Type B pancreatic cell (in vitro differentiated cells): ENCODE measurements at regions not wholly inside any gene's neighbourhood (a gene's known extent, or its start where the extent isn't known, plus 50 kb on each side); places are given as distances from the start of the nearest gene placed in this dataset.

Source experiments
- DNase-seq: peaks from one replicate; pipeline ENCODE4 v3.0.0; 2021; ENCODE audit warnings: mixed read lengths; ENCODE audit not compliant: unreplicated experiment; ENCODE audit errors: extremely low spot score
- H3K27ac Mint-ChIP-seq: 2 replicates; pipeline ENCODE4 v1.8.0; 2021; ENCODE audit warnings: mild to moderate bottlenecking, mixed read lengths
- H3K27me3 Mint-ChIP-seq: 2 replicates; pipeline ENCODE4 v1.8.0; 2021; ENCODE audit warnings: mixed read lengths
- H3K36me3 Mint-ChIP-seq: 2 replicates; pipeline ENCODE4 v1.8.0; 2021; ENCODE audit warnings: mixed read lengths
- H3K4me1 Mint-ChIP-seq: one replicate; pipeline ENCODE4 v1.8.0; 2021; ENCODE audit warnings: mixed read lengths; ENCODE audit not compliant: unreplicated experiment
- H3K4me3 Mint-ChIP-seq: 2 replicates; pipeline ENCODE4 v1.8.0; 2021; ENCODE audit warnings: mild to moderate bottlenecking, mixed read lengths
- H3K9me3 Mint-ChIP-seq: 2 replicates; pipeline ENCODE4 v1.8.0; 2021; ENCODE audit warnings: mixed read lengths
- CTCF ChIP-seq: fragments of 200-600 bp; sonication (generic); conservative IDR thresholded peaks from 2 replicates; pipeline ENCODE4 v1.5.0; 2021; ENCODE audit warnings: antibody characterized with exemption, mild to moderate bottlenecking

GRCh38 chr10:131425752-131426533 lies 114.4 kb upstream of the TCERG1L start:
- DNase-seq = no peak
- no peak overlapping the region for H3K4me3 Mint-ChIP-seq
- peaks cover 4% of the 10 kb centered on the region for H3K4me1 Mint-ChIP-seq
- no peaks in the 10 kb centered on the region for H3K9me3 Mint-ChIP-seq
- no peaks in the 10 kb centered on the region for H3K36me3 Mint-ChIP-seq
- peaks cover 26% of the 10 kb centered on the region for H3K27me3 Mint-ChIP-seq
- H3K27ac Mint-ChIP-seq = no peak overlapping the region
- no peak for TF ChIP-seq CTCF

GRCh38 chr10:131426534-131426898 lies 115.0 kb upstream of the TCERG1L start:
- Mint-ChIP-seq H3K27ac (no peak overlapping the region), H3K4me1 (peaks cover 4% of the 10 kb centered on the region), H3K27me3 (peaks cover 31% of the 10 kb centered on the region), H3K4me3 (no peak overlapping the region), H3K9me3 (no peaks in the 10 kb centered on the region), H3K36me3 (no peaks in the 10 kb centered on the region)
- DNase-seq = no peak
- no peak for TF ChIP-seq CTCF

GRCh38 chr10:131427281-131427680 lies 115.8 kb upstream of the TCERG1L start:
- H3K27ac Mint-ChIP-seq = no peak overlapping the region
- H3K4me3 Mint-ChIP-seq = no peak overlapping the region
- no peaks in the 10 kb centered on the region for H3K9me3 Mint-ChIP-seq
- TF ChIP-seq CTCF = no peak
- no peak for DNase-seq
- H3K36me3 Mint-ChIP-seq = no peaks in the 10 kb centered on the region
- peaks cover 4% of the 10 kb centered on the region for H3K4me1 Mint-ChIP-seq
- peaks cover 39% of the 10 kb centered on the region for H3K27me3 Mint-ChIP-seq

GRCh38 chr10:131427901-131428300 lies 116.4 kb upstream of the TCERG1L start:
- Mint-ChIP-seq H3K27ac (no peak overlapping the region), H3K4me3 (no peak overlapping the region), H3K4me1 (peaks cover 4% of the 10 kb centered on the region), H3K27me3 (peaks cover 41% of the 10 kb centered on the region), H3K36me3 (no peaks in the 10 kb centered on the region), H3K9me3 (no peaks in the 10 kb centered on the region)
- TF ChIP-seq CTCF = no peak
- no peak for DNase-seq

GRCh38 chr10:131429141-131429540 lies 117.6 kb upstream of the TCERG1L start:
- DNase-seq = no peak
- Mint-ChIP-seq H3K4me3 (no peak overlapping the region), H3K27me3 (peaks cover 31% of the 10 kb centered on the region), H3K4me1 (peaks cover 4% of the 10 kb centered on the region), H3K36me3 (no peaks in the 10 kb centered on the region), H3K27ac (no peak overlapping the region), H3K9me3 (no peaks in the 10 kb centered on the region)
- no peak for TF ChIP-seq CTCF
